Nephron progenitor cell (in vitro differentiated cells): ENCODE measurements at regions not wholly inside any gene's neighbourhood (a gene's known extent, or its start where the extent isn't known, plus 50 kb on each side); places are given as distances from the start of the nearest gene placed in this dataset.
"Not testable (repeated sequence)": the region's sequence is repeated elsewhere in the genome, so short reads cannot be mapped to it uniquely, and the experiment has no call there.

Source experiments
- DNase-seq: peaks from one replicate; pipeline ENCODE4 v3.0.0; 2021
- H3K27ac Mint-ChIP-seq: 2 replicates; pipeline ENCODE4 v1.8.0; 2021; ENCODE audit warnings: mild to moderate bottlenecking, moderate library complexity, mixed read lengths
- H3K27me3 Mint-ChIP-seq: 2 replicates; pipeline ENCODE4 v1.8.0; 2021; ENCODE audit warnings: mild to moderate bottlenecking, low read depth, mixed read lengths; ENCODE audit not compliant: poor library complexity
- H3K36me3 Mint-ChIP-seq: 2 replicates; pipeline ENCODE4 v1.8.0; 2021; ENCODE audit warnings: low read depth, mixed read lengths
- H3K4me1 Mint-ChIP-seq: 2 replicates; pipeline ENCODE4 v1.8.0; 2021; ENCODE audit warnings: mixed read lengths
- H3K4me3 Mint-ChIP-seq: 2 replicates; pipeline ENCODE4 v1.8.0; 2021; ENCODE audit warnings: mild to moderate bottlenecking, moderate library complexity, mixed read lengths
- H3K9me3 Mint-ChIP-seq: 2 replicates; pipeline ENCODE4 v1.8.0; 2021; ENCODE audit warnings: mild to moderate bottlenecking, moderate library complexity, mixed read lengths
- CTCF ChIP-seq: fragments of 200-600 bp; sonication (generic); IDR thresholded peaks from 2 replicates; pipeline ENCODE4 v1.5.0; 2021; ENCODE audit warnings: antibody characterized with exemption

- peaks cover 12% of the 10 kb centered on the region for H3K9me3 Mint-ChIP-seq
- peaks cover 6% of the 10 kb centered on the region for H3K4me1 Mint-ChIP-seq
- H3K36me3 Mint-ChIP-seq = no peaks in the 10 kb centered on the region
- DNase-seq = no peak
- peak; percentile 16 for TF ChIP-seq CTCF
- no peak overlapping the region for H3K27ac Mint-ChIP-seq
- peaks cover 6% of the 10 kb centered on the region for H3K27me3 Mint-ChIP-seq
- no peak overlapping the region for H3K4me3 Mint-ChIP-seq
These were observed 82.2 kb upstream of the NAMPT start for GRCh38 chr7:106367018-106367420.

GRCh38 chr7:106365252-106366005 lies 80.6 kb upstream of the NAMPT start:
- Mint-ChIP-seq H3K27ac (no peak overlapping the region), H3K27me3 (peaks cover 6% of the 10 kb centered on the region), H3K4me1 (peaks cover 6% of the 10 kb centered on the region), H3K4me3 (no peak overlapping the region), H3K36me3 (no peaks in the 10 kb centered on the region), H3K9me3 (peaks cover 15% of the 10 kb centered on the region)
- DNase-seq = no peak
- no peak for TF ChIP-seq CTCF

GRCh38 chr7:106362507-106362906 lies 77.7 kb upstream of the NAMPT start:
- DNase-seq, H3K4me3 Mint-ChIP-seq, H3K36me3 Mint-ChIP-seq, H3K27me3 Mint-ChIP-seq, H3K27ac Mint-ChIP-seq, H3K4me1 Mint-ChIP-seq: not testable (repeated sequence)
- H3K9me3 Mint-ChIP-seq = peaks cover 20% of the 10 kb centered on the region

GRCh38 chr7:106358103-106358663 lies 73.4 kb upstream of the NAMPT start:
- no peak overlapping the region for H3K4me3 Mint-ChIP-seq
- no peak for DNase-seq
- H3K36me3 Mint-ChIP-seq = no peaks in the 10 kb centered on the region
- H3K9me3 Mint-ChIP-seq = peaks cover 15% of the 10 kb centered on the region
- H3K4me1 Mint-ChIP-seq = no peaks in the 10 kb centered on the region
- no peak for TF ChIP-seq CTCF
- no peaks in the 10 kb centered on the region for H3K27me3 Mint-ChIP-seq
- H3K27ac Mint-ChIP-seq = no peak overlapping the region

- H3K27ac Mint-ChIP-seq = no peak overlapping the region
- no peak overlapping the region for H3K4me3 Mint-ChIP-seq
- no peak for DNase-seq
- TF ChIP-seq CTCF = no peak
- no peaks in the 10 kb centered on the region for H3K36me3 Mint-ChIP-seq
- peaks cover 10% of the 10 kb centered on the region for H3K9me3 Mint-ChIP-seq
- no peaks in the 10 kb centered on the region for H3K27me3 Mint-ChIP-seq
- H3K4me1 Mint-ChIP-seq = no peaks in the 10 kb centered on the region
These were observed 72.9 kb upstream of the NAMPT start for GRCh38 chr7:106357675-106358074.

- no peak for DNase-seq
- TF ChIP-seq CTCF = no peak
- no peaks in the 10 kb centered on the region for H3K27me3 Mint-ChIP-seq
- no peak overlapping the region for H3K4me3 Mint-ChIP-seq
- H3K36me3 Mint-ChIP-seq = no peaks in the 10 kb centered on the region
- no peak overlapping the region for H3K27ac Mint-ChIP-seq
- no peaks in the 10 kb centered on the region for H3K4me1 Mint-ChIP-seq
- no peaks in the 10 kb centered on the region for H3K9me3 Mint-ChIP-seq
These were observed 70.0 kb upstream of the NAMPT start for GRCh38 chr7:106354822-106355221.
